ENCODE measurements at regions not wholly inside any gene's neighbourhood (a gene's known extent, or its start where the extent isn't known, plus 50 kb on each side); places are given as distances from the start of the nearest gene placed in this dataset.

DNA sequence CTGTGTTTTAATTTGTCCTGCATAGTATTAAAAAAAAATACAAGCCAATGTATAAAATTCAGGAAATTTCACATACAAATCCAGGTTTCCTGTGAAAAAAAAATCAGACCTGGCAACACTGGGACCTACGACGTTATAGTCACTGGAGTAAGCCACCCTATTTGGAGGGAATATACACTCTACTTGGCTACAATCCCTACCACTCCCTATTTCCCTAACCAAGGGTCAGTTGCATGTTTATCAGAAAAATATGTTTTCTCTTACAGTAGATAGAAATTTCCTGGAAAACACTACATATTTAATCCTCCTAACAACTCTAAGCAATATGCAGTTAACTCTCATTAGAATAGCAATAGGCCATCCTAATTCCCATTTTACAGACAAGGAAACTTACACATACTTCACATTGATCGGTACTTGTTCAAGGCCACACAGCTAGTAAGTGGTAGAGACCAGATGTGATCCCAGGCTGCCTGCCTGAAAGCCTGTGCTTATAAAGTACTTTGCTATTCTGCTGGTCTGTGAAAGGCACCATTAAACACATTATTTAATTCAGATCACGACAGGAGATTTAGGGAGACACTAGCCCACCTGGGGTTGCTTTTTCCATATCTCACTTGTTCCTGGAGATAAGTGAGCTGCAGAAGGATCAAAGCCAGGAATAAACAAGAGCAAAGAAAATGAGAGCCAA, 70.8 kb downstream of the MFAP3 start:
- no peak for TF ChIP-seq JUNB (CRISPR knock-in tag; conservative IDR thresholded peaks at IDR 0.05)
- no peak for TF ChIP-seq MYC (IDR thresholded peaks at IDR 0.05; ENCODE audit: low read depth, low read length)
- TF ChIP-seq MYC (CRISPR knock-in tag; IDR thresholded peaks at IDR 0.05; ENCODE audit: borderline replicate concordance, low read depth): no peak
